Renal cortex interstitium (tissue), 11 donors: ENCODE measurements at regions not wholly inside any gene's neighbourhood (a gene's known extent, or its start where the extent isn't known, plus 50 kb on each side); places are given as distances from the start of the nearest gene placed in this dataset.
"Not testable (repeated sequence)": the region's sequence is repeated elsewhere in the genome, so short reads cannot be mapped to it uniquely, and the experiment has no call there.

Source experiments
- DNase-seq, 11 donors: peaks; one replicate each; pipeline ENCODE4 v3.0.0-alpha.2; 2013; ENCODE audit warnings: low read depth in 9 of 11, low spot score in 4 of 11; ENCODE audit errors: extremely low read depth in 1 of 11

DNA sequence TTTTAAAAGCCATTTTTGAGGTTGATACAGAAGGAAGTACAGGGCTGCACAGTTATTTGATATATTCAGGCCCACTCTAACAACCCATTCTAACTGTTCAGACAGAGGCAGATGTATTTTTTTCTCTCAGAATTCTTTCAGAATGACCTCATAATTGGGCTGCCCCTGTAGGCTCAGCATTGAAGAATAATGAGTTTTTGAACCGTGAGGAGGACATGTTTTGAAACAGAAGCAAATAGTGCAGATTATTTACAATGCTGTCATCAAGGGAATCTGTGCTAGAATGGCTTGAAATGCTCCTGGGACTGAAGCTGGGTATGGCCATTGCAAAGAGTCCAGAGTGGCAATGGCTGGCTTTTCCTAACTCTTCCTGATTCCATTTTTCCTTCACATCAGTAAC, 158.1 kb downstream of the SOX3 start:
- DNase-seq, result no peak

DNA sequence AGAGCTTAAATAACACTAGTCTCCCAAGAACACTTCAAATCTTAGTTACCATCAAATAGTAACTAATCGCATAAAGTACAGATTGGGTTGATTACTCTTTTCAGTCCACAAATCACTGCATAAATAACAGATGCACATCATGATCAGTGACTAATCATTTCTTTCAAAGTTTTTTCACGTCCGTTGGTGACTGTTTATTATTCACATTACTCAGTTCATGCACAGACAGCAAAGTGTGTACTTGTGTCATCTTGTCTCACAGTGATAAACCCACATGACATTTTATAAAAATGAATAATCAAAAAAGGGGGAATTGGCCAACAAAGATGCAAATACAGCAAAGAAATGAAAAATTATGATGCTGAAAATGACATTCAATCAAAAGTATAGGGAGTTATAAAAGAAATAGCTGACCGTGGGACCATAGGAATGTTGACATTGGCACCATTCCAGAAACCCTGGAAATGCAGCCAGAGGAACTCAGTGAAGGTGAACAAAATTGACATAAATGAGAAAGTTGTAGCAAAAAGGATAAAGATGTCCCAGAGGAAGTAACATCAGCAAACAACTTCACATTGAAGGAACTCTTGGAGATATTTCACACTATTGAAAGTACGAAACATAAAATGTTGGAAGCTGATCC, 161.5 kb downstream of the SOX3 start:
- DNase-seq, result peak in 2 of 11 donors; percentile 1 to 2

DNA sequence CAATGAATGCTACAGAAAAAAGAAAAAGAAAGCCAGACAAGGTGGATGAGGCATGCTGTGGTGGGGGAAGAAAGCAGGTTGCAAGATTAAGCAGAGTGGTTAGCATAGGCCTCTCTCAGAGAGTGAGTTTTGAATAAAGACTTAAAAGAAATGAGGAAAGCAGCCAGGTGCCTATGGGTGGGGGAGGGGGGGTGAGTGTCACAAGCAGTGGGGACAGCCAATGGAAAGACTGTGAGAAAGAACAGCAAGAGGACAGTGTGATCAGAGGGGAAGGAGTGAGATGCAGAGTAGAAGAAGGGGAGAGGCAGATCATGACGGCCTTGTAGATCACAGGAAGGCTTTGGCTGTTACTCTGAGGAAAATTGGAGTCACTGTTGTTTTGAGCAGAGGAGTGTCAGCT, 162.5 kb downstream of the SOX3 start:
- no peak for DNase-seq

DNA sequence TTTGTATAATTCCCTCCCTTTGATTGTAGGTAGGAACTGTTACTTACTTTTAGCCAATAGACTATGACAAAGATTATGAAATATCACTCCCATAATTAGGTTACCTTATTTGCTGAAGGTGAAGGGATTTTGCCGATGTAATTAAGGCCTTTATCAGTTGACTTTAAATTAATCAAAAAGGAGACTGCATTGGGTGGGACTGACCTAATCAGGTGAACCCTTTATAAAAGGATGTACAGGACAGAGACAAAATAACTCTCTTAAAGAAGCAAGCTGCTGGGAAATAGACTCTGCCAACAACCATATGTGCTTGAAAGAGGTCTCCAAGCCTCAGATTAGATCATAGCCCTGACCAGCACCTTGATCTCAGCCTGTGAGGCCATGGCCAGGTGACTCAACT, 167.6 kb downstream of the SOX3 start:
- DNase-seq, result no peak

DNA sequence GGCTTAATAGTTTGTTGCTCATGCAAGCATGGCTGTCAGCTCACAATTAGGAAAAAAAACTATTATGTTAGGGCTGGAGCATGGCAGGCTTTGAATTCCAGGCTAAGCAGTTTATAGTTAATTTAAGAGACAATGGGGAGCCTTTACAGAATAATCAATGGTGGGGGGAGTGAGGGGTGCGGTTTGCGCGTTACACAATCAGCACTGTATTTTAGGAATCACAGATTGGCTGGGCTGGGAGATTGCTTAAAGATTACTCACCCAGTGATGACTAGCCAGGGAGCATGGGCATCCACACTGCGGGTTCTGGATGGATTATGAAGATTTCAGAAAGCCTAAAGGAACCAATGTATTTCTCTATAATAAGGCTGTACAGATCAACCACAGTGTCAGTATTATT, 186.6 kb downstream of the SOX3 start:
- DNase-seq, result no peak

DNA sequence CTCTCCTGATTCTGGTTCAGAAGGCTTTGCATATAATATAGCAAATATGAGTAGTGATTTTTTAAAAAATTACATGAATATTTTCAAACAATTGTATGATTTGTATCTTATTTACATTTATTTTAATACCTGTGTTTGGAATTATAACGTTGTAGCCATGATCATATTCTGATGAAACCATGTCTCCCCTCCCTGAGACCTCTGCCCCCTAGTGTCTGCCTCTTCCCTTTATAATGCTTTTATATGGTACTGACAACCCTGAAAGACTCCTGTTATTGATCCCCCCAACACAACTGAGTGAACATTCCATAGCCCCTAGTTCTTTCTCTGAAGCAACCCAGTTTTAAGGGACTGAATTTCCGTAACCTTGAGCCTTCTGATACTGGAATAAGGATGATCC, 187.4 kb downstream of the SOX3 start:
- DNase-seq, result no peak

DNA sequence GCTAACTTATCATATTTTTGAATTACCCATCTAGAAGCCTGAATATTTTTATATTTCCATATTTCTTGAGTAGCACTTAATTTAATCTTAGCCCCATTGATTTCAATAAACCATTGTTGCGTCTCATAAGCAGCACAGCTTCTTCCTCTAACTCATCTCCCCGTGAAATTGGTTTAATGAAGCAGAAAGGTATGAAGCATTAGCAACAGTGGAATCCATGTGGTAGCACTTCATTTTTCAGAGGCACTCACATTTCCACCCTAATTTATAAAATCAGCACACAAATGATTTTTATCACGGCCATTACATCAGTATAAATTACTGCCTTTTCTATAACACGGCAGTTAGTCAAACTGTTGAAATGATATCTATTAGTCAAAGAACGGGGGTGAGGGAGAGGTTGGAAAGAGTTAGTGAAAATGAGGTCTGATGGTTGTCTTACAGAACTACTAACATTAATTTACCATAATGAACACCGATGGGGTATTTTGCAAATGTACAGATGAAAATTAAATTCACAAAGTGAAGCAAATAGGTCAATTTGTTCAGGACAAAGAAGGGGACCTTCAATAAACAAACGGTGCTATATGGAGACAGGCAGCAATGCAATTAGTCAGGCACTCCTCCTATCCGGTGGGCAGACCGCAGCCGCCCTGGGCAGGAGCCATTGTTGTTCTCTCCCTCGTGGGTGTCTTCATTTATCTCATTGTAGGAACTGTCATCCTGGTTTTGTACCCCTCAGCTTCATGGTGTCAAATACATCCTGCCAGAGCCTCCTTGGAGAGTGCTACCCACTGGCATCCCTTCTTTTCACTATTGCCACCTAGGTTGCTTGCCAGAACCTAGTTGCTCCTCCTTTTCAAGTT, 205.7 kb downstream of the SOX3 start:
- no peak for DNase-seq

DNA sequence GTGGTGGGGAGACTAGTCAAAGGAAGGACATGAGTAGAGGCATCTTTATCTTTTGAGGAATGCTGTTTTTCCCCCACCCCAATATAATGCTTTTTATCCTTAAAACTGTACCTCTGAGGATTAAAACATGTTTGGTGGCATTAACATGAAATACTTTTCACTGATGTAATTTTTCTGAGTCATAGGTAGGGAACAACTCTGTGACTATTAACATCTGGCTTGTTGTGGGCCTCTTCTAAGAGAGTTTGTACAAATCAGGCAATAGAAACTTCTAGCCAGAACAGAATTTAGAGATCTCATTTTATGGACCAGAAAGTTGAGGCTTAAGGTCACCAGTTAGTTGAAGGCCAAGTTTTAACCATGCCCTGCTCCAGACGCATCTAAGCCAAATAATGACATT, 207.6 kb downstream of the SOX3 start:
- DNase-seq, result no peak

DNA sequence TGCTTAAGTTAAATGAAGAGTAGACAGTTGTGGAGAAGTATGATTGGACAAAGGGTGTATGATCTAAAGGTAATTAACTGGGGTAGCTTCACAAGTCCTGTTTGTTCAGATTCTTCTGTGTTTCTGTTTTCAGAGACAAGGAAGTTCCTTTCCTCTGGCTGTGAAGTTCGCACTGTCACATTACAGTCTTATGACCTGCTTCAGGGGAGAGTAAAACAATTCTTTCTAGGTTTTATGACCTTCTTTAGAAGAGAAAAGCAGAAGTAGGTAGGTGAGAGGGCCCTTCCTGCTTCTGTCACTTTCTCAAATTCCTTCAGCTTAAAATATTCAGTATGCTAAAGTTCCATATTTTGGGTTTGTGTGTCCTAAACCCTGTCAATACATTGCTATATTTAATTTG, 211.9 kb downstream of the SOX3 start:
- DNase-seq, result no peak

DNA sequence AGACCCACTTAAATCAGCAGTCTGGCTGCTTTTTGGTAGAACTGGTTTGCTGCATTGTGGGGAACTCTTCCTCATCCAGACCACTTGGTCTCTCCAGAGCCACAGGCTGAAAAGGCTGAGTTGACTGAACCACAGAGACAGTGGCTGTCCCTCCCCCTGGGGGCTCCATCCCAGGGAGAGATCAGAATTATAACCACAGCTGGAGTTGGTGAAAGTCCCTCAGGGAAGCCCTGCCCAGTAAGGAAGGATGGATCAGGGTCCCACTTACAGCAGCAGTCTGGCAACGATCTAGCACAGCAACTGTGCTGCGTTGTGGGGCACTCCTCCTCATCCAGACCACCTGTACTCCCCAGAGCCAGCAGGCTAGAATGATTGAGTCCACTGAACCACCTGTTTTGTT, 212.7 kb downstream of the SOX3 start:
- no peak for DNase-seq

DNA sequence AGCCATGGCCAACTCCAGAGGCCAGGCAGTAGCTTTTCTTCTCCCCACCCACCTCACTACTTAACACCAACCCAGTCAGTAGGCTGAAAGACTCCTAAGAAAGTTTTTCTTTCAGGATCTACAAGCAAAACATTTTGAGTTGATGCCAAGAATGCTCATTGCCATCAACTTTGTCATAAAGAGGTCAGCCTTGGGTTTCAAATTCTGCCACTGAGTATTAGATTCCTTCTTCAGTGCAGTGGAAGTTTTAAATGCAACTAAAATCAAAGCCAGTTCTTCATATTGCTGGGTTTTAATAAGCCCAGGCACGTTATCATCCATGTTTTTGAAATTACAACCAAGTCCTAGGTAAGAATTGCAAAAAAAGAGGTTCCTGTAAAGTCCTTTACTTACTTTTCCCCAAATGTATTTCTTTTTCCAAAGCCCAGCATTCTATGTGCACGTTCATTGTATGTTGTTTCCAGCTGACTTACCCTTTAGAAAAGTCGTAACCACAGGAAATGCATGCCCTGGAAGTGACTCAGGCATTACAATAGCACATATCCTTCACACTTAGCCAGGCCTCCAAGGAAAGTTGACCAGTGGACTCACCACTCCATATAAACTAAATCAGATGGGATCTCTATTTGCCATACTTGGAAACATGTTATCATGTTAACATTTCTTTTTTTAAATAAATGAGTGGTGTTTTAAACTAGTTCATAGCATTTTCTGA, 229.9 kb downstream of the SOX3 start:
- no peak for DNase-seq

DNA sequence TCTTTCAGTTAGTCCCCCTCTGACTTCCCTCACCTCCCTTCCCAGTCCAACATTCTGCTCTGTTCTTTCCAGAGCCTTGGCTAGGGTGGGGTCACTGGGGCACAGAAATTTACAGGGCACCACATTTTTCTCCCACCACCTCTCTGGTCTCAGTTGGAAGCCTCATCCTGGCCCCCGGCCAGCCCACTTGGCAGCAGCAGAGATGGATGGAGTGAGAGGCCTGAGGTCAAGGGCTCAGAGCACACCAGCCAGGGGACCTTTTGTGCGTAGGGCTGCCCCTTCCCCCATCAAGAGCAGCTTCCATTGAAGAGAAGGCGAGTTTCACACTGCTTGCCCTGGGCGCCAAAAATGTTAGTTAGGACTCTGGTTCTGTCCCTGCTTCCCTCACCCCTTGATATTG, 230.9 kb downstream of the SOX3 start:
- DNase-seq, result no peak

DNA sequence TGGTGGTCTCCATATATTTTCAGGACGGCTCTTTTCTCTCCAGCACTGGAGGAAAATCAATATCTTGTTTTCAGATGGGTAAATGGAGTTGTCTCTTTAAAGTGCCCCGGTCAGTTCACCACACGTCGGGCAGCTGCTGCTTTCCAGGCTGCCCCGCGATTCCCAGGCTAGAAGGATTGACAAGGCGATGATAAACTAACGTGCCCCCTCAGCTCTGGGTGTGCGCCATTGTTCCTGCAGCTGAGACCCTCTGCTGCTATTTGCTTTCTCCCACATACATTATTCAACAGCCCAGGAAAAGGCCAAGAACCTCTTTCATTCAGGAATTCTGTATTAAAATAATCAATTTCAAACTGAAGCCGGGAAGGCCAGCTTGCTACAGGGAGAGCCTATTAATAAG, 254.5 kb downstream of the SOX3 start:
- no peak for DNase-seq

DNA sequence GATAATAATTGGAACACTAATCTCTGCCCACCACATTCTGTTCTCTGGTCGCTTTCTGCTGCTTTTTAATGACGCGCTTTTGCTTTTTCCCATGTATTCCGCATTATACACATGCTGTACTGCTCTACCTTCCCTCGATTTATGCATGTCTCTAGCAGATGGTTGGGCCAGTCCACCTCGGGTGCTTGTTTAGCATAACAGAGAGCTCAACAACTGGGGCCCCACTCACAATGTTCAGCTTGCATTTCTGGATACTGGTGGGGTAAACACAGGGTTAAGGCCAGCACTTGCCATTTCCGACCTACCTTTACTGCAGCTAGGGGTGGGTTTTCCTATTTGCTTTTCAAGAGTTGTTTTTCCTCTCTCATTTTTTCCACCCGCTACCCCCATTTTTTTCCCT, 255.8 kb downstream of the SOX3 start:
- no peak for DNase-seq

DNA sequence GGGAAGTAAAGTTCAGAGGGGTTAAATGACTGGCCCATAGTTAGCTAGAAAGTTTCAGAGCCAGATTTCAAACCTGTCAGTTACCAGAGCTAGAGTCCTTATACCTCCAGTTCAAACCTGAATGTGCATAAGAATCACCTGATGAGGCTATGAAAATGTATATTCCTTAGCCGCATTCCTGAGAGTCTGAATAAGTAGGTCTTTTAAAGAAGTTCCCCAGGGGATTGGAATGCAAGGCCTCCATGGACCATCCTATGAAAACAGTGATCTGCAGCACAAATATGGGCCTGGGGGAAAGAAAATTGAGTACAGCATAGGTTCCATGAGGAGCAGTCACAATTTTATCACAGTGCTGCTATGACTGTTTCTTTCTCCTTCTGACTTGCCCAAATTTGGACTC, 263.9 kb upstream of the CXorf66 start:
- DNase-seq, result no peak

DNA sequence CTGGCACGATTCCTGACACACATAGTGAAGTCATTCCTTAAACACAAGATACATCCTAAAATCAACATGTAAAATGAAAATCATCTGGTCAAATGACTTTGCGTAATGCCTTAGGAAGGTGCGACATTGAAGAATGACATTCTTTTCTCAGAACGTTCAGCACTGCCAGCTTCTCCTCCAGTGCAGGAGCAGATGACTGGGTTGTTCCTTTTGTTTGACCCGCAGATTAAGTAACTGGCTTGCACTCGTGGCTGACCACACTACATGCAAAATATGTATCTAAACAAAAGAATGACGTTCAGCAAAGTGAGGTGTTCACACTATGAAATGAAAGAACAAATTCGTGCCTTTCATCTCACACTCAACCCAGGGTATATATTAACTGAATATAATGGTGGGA, 260.7 kb upstream of the CXorf66 start:
- DNase-seq, result not testable (repeated sequence)

DNA sequence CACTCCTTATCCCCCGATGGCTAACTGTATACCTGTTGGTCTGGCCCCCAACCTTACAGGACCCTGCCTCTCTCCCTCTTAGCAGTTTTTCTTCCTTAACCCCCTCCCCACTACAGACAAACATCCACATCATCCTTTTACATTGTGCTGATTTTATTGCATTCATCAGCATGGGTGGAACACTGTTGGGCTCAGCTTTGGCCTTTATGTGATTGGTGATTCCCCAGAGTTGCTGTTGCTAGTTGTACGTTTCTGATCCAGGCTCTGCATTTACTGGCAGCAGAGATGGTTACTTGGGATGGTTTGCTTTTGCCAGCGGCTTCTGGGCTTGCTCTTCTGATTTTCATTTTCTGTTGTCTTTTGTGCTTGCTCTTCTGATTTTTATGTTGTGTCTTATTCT, 250.6 kb upstream of the CXorf66 start:
- not testable (repeated sequence) for DNase-seq

DNA sequence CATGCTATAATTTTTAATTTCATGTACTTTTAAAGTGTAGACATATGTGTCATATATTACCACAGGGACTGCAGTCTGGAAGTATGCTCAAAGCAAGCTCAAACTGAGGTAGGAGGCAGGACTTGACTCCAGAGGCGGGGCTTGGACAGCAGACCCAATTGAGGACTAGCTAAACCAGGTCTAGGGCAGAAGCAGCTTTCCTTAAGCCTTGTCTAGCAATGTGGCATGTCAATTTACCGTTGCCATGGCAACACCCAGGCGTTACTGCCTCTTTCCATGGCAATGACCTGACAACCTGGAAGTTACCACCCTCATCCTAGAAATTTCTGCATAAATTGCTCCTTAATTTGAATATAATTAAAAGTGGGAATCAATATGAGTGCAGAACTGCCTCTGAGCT, 249.2 kb upstream of the CXorf66 start:
- DNase-seq, result not testable (repeated sequence)

DNA sequence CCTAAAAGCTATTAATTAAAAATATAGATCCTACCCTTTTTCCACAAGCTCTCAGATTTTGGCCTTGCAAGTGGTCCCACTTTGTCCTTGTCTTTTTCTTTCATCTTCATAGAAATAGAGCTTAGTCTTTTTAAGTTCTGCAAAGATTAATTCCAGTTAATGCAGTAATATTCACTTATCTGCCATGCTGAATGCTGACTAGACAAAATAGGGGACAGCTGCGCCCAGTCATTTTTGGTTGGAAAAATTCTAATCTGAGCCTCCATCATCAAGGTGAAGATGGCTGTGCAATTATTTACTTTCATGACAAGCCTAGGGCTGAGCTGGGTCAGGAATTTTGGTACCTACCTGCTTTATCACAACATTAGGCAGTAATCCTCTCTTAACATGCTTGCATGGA, 241.3 kb upstream of the CXorf66 start:
- DNase-seq, result no peak

DNA sequence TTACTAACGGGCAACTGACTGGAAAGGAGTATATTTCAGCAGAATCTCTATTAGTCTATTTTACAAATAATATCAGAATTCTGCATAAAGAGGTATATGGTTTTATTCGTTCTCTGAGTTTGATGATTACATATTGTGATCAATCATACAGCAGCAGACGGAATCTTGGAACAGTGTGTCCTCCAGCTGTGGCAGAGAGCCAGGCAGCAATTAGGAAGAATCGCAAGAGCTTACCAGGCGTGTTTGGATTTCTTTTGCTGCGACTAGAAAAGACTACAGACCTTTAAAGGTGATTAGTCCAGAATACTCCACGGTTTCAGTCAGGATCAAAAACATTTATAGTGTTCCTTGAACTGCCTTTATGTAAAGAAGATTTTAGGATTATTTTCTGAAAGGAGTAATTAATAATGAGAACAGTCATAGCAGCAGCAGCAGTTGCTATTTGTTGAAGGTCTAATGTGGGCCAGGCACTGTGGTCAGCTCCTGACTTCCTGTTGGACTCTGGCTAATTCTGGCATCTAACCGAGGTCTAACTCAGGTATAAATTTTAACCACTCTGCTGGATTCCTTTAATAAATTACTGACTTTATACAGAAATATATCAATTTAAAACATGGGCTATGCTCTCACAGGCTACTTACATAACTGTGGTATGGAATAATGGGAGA, 225.3 kb upstream of the CXorf66 start:
- DNase-seq, result no peak
